HG02763 (cell line): ENCODE measurements at regions not wholly inside any gene's neighbourhood (a gene's known extent, or its start where the extent isn't known, plus 50 kb on each side); places are given as distances from the start of the nearest gene placed in this dataset.

Experiments used
- ATAC-seq: cut with Tn5 transposase; IDR thresholded peaks from one replicate; pipeline ENCODE4 v1.9.1; 2021; ENCODE audit warnings: mild to moderate bottlenecking, moderate library complexity; ENCODE audit not compliant: unreplicated experiment

DNA sequence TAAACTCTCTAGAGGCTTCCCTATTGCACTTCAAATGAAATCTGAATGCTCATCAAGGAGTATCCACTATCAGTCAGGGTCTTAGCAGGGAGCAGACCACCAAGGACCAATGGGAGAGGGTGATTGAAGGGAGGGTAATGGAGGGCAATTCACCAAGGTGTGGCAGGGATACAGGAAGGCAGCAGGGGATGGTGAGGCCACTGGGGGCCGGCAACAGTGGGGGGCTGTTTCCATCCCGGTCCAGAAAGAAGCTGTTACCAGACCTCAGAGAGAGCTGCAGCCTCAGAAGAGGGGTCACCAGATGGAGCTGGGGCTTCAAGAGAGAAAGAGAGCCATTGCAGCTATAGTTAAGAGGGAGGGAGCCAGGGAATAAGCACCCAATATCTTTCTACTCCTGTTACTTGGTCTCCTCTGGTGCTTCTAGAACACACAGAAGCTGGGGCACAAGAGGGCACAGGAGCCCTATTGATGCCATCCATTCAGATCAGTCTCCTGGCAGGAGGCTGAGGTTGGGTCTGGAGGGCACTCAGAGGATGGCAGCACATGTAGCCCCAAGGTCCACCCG lies 417.6 kb downstream of the PTPRU start:
- no peak for ATAC-seq

DNA sequence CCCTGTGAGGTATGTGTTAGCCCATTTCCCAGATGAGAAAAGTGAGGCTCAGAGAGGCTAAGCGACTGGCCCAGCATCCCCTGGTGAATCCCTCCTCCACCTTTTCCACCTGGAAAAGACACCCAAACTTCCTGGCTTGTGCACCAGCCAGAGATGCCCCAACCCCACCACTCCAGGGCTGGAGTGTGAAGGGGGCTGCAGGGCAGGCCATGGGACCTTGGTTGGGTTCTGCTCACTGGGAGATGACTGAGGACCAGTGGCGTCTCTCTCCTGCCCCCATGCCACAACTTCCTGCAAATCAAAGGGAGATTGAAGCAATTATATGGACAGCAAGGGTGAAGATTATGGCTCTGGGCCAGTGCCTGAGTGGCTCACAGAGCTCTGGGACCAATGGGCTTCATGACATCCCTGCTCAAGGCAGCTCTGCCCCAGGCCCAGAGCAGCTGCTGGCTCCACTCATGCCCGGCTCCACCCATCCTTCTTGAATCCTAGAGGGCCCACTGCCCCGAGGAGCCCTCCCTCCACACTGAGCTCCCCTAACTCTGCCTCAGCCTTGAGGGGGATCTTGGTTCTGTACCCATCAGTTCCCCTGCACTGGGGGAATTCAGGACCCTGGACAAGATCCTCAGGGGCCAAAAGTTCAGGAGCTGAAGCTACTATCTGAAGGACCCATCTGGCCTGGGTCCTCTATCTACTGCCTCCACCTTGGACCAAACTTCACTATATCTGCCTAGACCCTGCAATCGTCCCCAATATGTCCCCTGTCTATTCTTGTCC lies 416.9 kb downstream of the PTPRU start:
- no peak for ATAC-seq

DNA sequence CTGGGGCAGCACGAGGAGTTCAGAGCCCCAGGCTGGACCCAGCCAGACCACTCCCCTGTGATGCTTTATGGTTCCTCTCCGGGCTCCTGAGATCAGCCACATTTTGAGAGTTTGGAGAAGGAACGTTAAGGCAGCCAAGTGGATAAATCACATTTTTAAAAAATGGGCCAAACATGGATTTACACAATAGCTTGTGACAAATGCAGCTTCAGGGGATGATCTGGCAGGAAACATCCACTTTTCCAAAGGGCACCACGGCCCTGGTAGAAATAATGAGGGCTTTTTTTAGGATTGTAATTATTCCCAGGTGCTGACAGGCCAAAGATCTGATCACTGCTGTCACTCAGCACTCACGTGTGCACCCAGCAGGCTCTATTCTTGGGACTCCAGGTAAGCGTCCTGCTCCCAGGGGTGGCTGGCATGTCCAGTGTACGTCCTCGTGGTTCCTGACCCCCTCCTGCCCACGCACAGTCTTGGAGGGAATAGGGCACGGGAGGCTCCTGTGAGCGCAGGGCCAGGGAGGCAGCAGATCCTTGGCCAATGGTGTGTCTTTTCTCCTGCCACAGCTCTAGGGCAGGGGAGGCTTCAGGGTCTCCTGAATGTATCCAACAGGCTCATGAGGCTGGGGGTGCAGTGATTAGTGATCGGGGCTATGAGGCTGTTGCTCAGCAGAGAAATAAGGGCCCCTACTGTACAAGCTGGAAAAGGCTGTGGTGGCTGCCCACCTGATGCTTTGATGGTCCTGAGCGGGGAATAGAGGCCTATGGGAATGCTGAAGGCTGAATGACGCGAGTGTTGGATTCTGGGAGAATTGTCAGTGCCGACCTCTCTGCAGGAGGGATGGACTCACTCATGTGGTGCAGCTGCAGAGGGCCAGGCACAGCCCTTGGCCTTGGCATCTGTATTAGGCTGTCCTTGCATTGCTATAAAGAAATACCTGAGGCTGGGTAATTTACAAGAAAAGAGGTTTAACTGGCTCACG lies 415.7 kb downstream of the PTPRU start:
- no peak for ATAC-seq

DNA sequence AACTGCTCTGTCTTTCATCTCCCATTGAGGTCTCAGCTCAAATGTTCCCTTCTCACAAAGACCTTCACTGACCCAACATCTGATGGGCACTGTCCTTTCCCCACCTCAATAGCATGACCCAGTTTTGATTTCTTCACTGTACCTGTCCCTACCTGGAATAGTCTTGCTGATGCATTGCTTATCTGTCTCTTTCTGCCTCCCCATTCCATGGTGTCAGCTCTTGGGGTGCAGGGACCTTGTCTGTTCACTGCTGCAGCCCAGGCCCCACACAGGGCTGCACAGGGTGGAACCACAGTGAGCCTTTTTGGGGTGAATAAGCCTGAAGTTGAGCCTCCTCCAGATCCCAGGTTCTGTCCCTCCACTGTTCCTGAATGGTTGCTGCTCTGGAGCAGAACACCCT lies 414.9 kb downstream of the PTPRU start:
- no peak for ATAC-seq

DNA sequence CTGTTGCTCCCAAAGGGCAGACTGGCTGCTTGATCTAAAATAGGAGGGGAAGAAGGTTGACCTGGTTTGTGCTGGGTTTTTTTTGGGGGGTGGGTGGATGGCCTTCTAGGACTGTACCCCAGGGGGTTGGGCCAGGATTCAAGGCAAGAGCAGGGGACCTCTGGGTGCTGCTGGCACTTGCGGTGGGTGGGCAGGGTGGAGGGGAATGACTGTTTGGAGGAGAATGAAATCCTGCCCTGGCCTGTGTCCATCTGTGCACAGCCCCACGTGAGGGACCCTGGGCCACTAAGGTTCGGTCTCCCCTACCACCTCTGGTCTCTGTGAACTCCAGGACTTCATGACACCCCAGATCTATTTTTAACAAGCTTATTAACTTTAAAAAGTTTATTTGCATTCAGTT lies 414.2 kb downstream of the PTPRU start:
- no peak for ATAC-seq

DNA sequence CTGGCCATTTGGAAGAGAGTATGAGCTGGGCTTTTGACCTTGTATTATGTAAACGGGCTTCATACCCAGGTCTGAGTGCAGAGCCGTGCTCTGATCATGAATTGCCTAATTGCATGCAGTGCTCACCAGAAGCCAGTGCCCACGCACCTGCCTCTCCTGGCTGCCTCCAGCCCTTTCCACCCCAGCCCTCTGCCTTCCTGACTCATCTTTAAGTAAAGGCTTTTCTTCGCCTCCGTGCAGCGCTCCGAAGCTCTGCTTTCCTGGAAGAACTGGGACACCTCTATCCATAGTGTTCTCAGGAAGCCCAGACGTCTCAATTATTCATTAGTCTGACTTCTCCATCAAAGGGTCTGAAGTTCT lies 413.7 kb downstream of the PTPRU start:
- no peak for ATAC-seq

DNA sequence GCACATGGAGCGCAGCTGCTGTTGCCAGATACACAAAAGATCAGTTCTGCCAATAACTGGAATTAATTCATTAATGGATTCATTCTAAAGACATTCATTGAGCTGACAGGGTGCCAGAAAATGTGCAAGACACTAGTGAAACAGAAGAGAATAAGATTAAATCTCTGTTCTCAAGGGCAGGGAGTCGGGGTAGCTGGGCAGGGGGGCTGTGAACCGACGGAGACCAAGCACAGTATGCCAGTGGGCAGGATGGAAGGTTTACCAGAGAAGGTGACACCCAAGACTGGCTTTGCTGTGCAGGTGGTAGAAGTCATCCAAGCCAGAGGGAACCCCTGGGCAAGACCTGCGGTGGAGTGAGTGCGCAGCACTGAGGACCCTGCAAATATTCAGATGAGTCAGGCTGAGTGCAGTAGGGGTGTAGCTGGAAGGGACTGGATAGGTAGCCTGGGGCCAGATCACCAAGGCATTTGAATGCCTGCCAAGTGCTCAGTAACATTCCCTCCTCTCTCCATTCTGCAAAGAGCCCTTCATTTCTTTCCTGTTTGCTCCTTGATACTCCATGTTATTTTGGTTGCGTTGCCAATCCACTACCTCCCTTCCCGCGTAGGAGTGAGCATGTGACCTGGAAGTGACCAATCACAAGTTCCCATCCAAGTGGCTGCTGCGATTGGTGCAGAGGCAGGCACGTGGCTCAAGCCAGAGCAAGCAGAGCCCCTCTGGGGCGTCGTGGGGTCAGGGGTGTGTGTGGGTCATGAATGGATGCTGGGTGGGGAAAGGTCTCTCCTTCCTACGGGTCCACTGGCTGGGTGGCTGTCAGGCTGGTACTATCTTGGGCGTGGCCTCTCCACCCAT lies 413.1 kb downstream of the PTPRU start:
- ATAC-seq, result no peak

DNA sequence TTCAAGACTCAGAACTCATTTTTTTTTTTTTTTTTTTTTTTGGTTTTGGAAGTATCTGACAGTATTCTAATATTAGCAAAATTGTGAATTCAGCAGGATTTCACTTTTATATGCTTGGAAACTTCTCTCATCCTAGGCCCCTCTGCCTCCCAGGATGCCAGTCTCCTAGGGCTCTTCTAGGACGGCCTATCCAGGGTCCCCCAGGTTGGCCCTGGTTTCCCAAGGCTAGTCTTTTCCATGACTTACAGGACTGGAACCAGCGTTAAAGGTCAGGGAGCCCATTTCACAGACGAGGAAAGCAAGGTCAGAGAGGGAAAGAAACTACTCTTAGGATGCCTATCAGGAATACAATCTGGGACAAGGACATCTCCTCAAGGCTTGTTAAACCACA lies 412.5 kb downstream of the PTPRU start:
- ATAC-seq, result no peak

DNA sequence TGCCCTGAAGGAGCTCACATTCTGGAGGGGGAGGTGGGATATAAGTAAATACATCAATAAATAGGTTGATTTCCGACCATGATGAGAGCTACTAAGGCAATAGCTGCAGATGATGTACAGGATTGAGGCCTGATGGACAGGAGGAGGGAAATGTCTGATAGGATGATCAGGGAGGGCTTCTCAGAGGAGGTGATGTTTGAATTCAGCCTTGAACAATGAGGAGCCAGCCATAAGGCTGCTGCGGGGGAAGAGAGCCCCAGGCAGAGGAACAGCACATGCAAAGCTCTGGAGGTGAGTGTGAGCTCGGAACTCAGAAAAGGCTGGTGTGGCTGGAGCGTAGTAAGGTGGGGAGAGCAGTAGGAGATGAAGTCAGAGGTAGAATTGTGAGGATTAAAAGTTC lies 411.7 kb downstream of the PTPRU start:
- no peak for ATAC-seq

DNA sequence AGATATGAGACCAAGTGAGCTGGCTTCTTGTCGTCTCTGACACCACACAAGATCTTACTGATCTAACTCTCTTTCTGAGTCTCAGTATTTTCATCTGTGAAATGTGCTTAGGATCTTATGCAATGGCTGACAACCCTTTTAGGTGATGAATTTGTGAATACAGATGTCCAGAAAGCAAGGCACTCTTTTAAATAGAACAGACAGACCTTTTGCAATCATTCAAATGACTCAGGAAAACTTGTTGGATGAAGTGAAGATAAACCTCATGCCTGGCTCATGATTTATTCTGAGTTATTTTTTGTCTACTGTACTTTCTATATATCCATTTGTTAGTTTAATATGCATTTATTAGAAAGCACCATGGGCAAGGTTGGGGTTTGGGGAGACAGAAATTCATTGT lies 411.3 kb downstream of the PTPRU start:
- ATAC-seq, result no peak

DNA sequence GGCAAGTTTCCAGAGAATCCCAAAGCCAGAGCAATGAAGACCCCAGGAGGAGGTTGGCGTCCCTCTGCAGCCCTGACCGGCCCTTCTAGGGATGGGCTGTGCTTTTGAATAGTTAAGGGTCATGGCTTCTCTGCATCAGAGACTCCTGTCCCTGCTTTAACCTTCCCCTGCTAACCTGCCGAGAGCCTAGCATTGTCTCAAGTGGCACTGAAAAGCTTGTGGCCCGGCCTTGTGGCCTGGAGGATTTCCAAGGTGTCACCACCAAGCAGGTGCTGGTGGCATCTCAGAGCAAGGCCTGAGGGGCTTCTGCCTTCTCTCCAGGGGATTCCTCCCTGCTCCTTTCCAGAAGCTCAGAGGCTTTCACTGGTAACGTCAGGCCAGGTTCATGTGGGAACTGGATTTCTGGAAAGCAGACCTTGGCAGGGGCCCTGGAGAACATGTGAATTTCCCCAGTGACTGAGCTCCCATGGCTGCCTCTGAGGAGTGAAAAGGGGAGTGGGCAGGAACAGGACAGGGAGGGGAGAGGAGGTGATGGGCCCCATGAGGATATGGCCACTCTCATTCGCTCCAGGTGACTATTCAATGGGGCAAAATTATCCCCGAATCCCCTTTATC lies 409.9 kb downstream of the PTPRU start:
- ATAC-seq, result no peak

DNA sequence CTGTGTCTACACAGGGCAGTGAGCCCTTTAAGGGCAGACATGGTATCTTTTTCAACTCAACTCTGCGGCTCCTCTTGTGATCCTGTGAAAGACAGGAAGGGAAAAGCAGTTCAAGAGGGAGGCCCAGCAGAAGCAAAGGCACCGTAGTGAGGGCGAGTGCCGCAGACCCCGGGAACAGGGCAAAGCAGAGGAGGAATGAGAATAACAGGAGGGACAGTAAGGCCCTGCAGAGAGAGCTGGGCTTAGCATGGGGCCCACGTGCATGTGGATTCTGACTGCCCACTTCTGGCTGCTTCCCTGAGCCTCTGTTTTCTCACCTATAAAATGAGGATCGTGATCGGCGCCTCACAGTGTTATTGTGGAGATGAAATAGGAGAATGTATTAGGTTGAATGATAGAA lies 409.3 kb downstream of the PTPRU start:
- ATAC-seq, result no peak

DNA sequence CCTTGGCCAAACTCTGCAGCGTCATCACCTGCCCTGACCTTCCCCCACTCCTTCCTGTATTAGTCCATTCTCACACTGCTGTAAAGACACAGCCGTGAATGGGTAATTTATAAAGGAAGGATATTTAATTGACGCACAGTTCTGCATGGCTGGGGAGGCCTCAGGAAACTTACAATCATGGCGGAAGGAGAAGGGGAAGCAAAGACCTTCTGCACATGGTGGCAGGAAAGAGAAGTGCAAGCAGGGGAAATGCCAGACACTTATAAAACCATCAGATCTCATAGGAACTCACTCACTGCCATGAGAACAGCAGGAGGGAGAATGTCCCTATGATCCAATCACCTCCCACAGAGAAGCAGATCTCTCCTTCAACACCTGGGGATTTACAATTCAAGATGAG lies 408.5 kb downstream of the PTPRU start:
- ATAC-seq, result no peak

DNA sequence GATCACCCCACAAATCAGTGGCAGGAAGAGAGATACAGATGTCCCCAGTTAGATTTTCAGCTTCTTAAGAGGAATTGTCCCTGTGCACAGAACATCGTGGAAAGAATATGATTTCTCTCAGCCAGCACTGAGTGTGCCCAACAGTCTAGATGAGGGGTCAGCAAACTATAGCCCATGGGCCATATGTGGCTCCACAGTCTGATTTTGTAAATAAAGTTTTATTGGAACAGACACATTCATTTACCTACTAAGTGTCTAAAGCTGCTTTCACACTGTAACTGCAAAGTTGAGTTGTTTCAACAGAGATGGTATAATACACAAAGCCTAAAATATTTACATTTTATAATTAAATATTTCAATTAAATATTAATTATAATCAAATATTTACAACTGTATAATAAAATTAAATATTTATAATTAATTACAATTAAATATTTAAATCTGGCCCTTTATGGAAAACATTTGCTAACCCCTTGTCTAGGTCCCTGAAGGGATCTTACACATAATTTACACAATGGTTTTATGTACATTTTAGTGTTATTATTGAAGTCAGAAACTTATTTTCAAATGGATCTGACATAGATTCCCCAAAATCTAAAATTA lies 407.6 kb downstream of the PTPRU start:
- ATAC-seq, result no peak

DNA sequence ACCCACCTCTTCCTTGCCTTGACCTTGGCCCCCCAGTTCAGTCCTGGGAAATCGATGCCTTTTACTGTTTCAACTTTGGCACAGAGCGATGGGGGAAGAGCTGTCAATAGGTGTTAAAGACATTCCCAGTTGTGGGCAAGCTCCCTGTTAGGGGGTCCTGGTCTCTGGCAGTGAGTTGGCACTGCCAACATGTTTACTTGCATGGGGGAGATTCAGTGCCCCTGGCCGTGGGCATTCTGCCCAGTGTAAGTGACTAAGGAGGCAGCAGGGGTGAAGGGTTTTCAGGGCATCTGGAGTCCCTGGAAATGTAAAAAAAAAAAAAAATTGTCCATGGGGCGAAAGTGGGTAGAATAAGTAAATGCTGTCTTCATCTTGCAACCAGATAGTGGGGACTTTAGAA lies 407.0 kb downstream of the PTPRU start:
- no peak for ATAC-seq

DNA sequence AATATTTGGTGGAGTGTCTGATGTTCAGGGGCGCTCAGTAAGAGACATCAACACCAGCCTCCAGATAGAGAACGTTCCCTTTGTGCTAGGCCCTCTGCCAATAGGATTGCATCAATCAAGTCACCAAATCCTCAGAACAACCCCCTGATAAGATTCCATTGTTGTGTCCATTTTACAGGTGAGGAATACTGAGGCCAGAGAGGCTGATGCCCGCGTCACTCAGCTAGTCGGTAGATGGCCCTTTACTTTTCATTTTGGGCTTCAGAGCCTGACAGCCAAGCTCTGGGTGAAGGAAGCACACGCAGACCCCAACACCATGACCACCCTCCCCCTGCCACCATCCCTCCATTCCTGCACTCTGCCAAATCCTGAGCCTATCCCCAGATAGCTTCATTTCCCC lies 406.2 kb downstream of the PTPRU start:
- no peak for ATAC-seq

DNA sequence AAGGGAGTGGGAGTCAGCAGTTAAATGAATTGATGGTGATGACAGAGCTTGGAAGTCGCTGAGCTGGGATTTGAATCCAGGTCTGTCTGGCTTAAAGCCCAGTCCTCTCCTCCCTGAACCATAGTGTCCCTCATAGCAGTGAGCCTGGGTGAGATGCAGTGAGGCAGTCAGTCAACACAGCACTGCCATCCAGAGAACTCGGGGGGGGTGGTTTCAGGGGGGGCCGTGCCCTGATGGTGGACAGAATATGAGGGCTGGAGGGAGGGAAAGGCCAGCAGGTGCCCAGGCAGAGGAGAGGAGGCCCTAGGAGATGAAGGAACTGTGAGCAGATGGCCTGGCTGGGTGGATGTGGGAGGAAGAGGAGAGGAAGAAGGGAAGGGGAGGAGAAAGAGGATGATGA lies 405.6 kb downstream of the PTPRU start:
- ATAC-seq, result no peak

DNA sequence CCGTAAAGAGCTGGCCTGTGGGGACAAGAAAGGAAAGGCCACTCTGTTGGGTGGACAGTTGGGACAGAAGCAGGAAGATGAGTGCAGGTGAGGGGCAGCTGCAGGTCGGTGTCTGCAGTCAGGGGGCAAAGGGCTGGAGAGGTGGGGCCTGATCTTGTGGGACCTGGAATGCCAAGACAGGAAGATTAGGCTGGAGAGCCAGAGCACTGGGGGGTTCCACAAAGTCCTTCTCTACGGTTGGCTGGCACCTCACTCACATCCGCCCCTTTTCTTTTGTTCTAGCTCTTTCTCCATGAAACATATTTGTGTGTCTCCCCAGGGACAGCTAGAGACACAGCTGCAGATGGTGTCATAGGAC lies 404.1 kb downstream of the PTPRU start:
- ATAC-seq, result no peak

DNA sequence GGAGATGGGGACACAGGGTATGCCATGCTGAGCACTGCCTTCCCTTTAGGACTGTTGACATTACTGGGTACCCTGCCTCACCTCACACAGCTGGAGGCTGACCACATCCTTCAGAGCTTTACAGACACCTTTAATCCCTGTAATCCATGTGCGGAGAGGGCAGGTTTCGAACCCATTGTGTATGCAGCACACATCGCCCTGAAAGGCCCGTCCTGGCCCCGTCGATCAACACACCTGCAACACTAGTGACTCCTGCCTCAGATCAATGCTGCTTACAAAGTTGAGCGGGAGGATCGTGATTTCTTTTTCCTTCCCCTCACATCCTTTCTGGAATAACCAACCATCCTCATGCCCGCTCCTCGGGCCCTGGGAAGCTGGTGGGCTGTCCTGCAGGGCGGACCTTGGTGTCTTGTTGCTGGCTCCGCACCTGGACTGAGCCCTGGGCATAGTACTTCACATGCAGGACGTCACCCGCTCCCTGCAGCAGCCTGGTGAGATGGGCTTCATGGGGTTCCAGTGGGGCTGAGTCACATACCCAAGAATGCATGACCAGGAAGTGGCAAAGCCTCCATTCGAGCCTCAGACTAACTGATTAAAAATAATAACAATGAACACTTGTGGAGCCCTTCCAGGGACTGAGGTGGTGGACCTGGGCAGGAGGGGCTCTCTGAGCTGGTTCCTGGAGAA lies 403.6 kb downstream of the PTPRU start:
- no peak for ATAC-seq
